ELR (cell line): ENCODE measurements at regions not wholly inside any gene's neighbourhood (a gene's known extent, or its start where the extent isn't known, plus 50 kb on each side); places are given as distances from the start of the nearest gene placed in this dataset.

ENCODE experiments used
- DNase-seq: peaks from one replicate; pipeline ENCODE4 v3.0.0-alpha.2; 2015; ENCODE audit warnings: low read depth

GRCh38 chr4:144202081-144202480, 61.6 kb upstream of the GYPA start:
- no peak for DNase-seq

GRCh38 chr4:144203155-144203554, 62.6 kb upstream of the GYPA start:
- DNase-seq: no peak

- DNase-seq: no peak
Measured at GRCh38 chr4:144204431-144204830, 63.9 kb upstream of the GYPA start.

- DNase-seq: no peak
Measured at GRCh38 chr4:144206711-144207110, 66.2 kb upstream of the GYPA start.

- no peak for DNase-seq
Measured at GRCh38 chr4:144208074-144208473, 67.6 kb upstream of the GYPA start.

GRCh38 chr4:144209491-144209890, 69.0 kb upstream of the GYPA start:
- no peak for DNase-seq

- DNase-seq: no peak
Measured at GRCh38 chr4:144213371-144213770, 72.9 kb upstream of the GYPA start.

GRCh38 chr4:144223149-144223548, 82.6 kb upstream of the GYPA start:
- DNase-seq: no peak

GRCh38 chr4:144223661-144224060, 83.1 kb upstream of the GYPA start:
- no peak for DNase-seq

- DNase-seq: no peak
Measured at GRCh38 chr4:144259285-144259684, 118.8 kb upstream of the GYPA start.

- DNase-seq: no peak
Measured at GRCh38 chr4:144267084-144267483, 126.6 kb upstream of the GYPA start.

GRCh38 chr4:144280688-144281087, 140.2 kb upstream of the GYPA start:
- no peak for DNase-seq

- DNase-seq: no peak
Measured at GRCh38 chr4:144283526-144283925, 143.0 kb upstream of the GYPA start.

GRCh38 chr4:144284026-144284425, 143.5 kb upstream of the GYPA start:
- DNase-seq: no peak

- DNase-seq: no peak
Measured at GRCh38 chr4:144288011-144288903, 147.7 kb upstream of the GYPA start.

- DNase-seq: no peak
Measured at GRCh38 chr4:144289667-144290428, 149.3 kb upstream of the GYPA start.

- DNase-seq: no peak
Measured at GRCh38 chr4:144291164-144291563, 150.6 kb upstream of the GYPA start.

- DNase-seq: no peak
Measured at GRCh38 chr4:144294211-144294610, 153.7 kb upstream of the GYPA start.

- peak; percentile 22 for DNase-seq
Measured at GRCh38 chr4:144295286-144295995, 154.9 kb upstream of the GYPA start.

GRCh38 chr4:144296941-144297340, 156.4 kb upstream of the GYPA start:
- no peak for DNase-seq

- no peak for DNase-seq
Measured at GRCh38 chr4:144298519-144298918, 158.0 kb upstream of the GYPA start.

- no peak for DNase-seq
Measured at GRCh38 chr4:144300616-144301015, 160.1 kb upstream of the GYPA start.
